H1 (cell line): ENCODE measurements at regions not wholly inside any gene's neighbourhood (a gene's known extent, or its start where the extent isn't known, plus 50 kb on each side); places are given as distances from the start of the nearest gene placed in this dataset.
"Not testable (repeated sequence)": the region's sequence is repeated elsewhere in the genome, so short reads cannot be mapped to it uniquely, and the experiment has no call there.

ENCODE experiments used
- CTCF ChIA-PET: fragments of 300-600 bp; sonication (Branson Sonifier 250); formaldehyde crosslinking; loops from one replicate; lab custom pipeline; 2021; ENCODE audit not compliant: partially characterized antibody; lab: Charles Lee
- POLR2A ChIA-PET: fragments of 300-600 bp; sonication (Branson Sonifier 250); formaldehyde crosslinking; loops from one replicate; lab custom pipeline; 2021; ENCODE audit warnings: inconsistent platforms; ENCODE audit not compliant: partially characterized antibody; lab: Charles Lee
- DNase-seq, 2 experiments: peaks; one replicate each; pipeline versions ENCODE4 v3.0.0 to v3.0.0-alpha.2; 2010 to 2022; ENCODE audit warnings: low spot score in 2 of 2, low read depth in 1 of 2, mixed read lengths in 1 of 2
- FAIRE-seq: peaks from 2 replicates; lab custom pipeline; 2011; peaks lifted over from hg19 to GRCh38; lab: Jason Lieb, UNC
- H2AFZ ChIP-seq: 2 replicates; pipeline ENCODE4 v1.8.1; 2012; ENCODE audit warnings: low read length, inconsistent platforms
- H2AK5ac ChIP-seq: 2 replicates; pipeline ENCODE4 v1.6.1; 2013; ENCODE audit warnings: low read depth, low read length
- H2BK120ac ChIP-seq: replicated peaks from 2 replicates; pipeline ENCODE3; 2013; ENCODE audit warnings: low read depth, low read length, inconsistent platforms
- H2BK12ac ChIP-seq: 2 replicates; pipeline ENCODE4 v1.6.1; 2013; ENCODE audit warnings: low read depth, low read length
- H2BK15ac ChIP-seq: 2 replicates; pipeline ENCODE4 v1.6.1; 2013; ENCODE audit warnings: low read length
- H2BK20ac ChIP-seq: 2 replicates; pipeline ENCODE4 v1.6.1; 2013; ENCODE audit warnings: low read length
- H2BK5ac ChIP-seq: 2 replicates; pipeline ENCODE4 v1.6.1; 2013; ENCODE audit warnings: low read depth, low read length
- H3K14ac ChIP-seq: 2 replicates; pipeline ENCODE4 v1.6.1; 2013; ENCODE audit warnings: inconsistent platforms; ENCODE audit not compliant: insufficient read length
- H3K18ac ChIP-seq: 2 replicates; pipeline ENCODE4 v1.6.1; 2013; ENCODE audit warnings: low read length; ENCODE audit errors: extremely low read depth
- H3K23ac ChIP-seq: 2 replicates; pipeline ENCODE4 v1.6.1; 2013; ENCODE audit warnings: inconsistent platforms; ENCODE audit not compliant: insufficient read length
- H3K23me2 ChIP-seq: 2 replicates; pipeline ENCODE4 v1.6.1; 2013; ENCODE audit warnings: low read depth, low read length
- H3K27ac ChIP-seq: 2 replicates; pipeline ENCODE4 v1.6.1; 2011; ENCODE audit warnings: low read depth, low read length, inconsistent platforms
- H3K27me3 ChIP-seq, 4 experiments: replicated peaks in 1 of 4; 1 replicate in 1 of 4; 2 replicates in 3 of 4; pipeline versions ENCODE4 v1.6.1 to v1.8.1; 2011 to 2013; ENCODE audit warnings: low read length in 3 of 4, mild to moderate bottlenecking in 3 of 4, inconsistent platforms in 2 of 4, mixed read lengths in 2 of 4, moderate library complexity in 1 of 4; ENCODE audit not compliant: control insufficient read depth in 3 of 4, insufficient read depth in 3 of 4; ENCODE audit errors: extremely low read depth in 1 of 4
- H3K36me3 ChIP-seq, 4 experiments: 2 replicates each; pipeline versions ENCODE4 v1.6.1 to v1.8.1; 2011 to 2013; ENCODE audit warnings: mild to moderate bottlenecking in 4 of 4, low read length in 3 of 4, moderate library complexity in 2 of 4, control low read depth in 1 of 4, inconsistent platforms in 1 of 4; ENCODE audit not compliant: insufficient read depth in 4 of 4, control insufficient read depth in 2 of 4
- H3K4ac ChIP-seq: replicated peaks from 2 replicates; pipeline ENCODE3; 2013; ENCODE audit warnings: low read length, low read depth, mixed read lengths, inconsistent platforms; ENCODE audit not compliant: insufficient read length
- H3K4me1 ChIP-seq, 4 experiments: replicated peaks in 1 of 4; 1 replicate in 1 of 4; 2 replicates in 3 of 4; pipeline versions ENCODE4 v1.6.1 to v1.8.1; 2011 to 2013; ENCODE audit warnings: low read length in 3 of 4, inconsistent platforms in 2 of 4, mixed read lengths in 1 of 4; ENCODE audit not compliant: insufficient read depth in 4 of 4, control insufficient read depth in 3 of 4
- H3K4me2 ChIP-seq, 2 experiments: 2 replicates each; pipeline versions ENCODE4 v1.6.1 to v1.8.1; 2011 to 2013; ENCODE audit warnings: low read depth in 2 of 2, low read length in 2 of 2, control low read depth in 1 of 2, inconsistent platforms in 1 of 2, mild to moderate bottlenecking in 1 of 2; ENCODE audit not compliant: insufficient read depth in 1 of 2
- H3K4me3 ChIP-seq, 4 experiments: fragments of 200-600, 300-600 bp in 1 of 4; sonication (generic), shearing (Covaris generic), sonication (Bioruptor Twin) in 1 of 4; 2 replicates each; pipeline versions ENCODE4 v1.5.1 to v1.8.1; 2011 to 2016; ENCODE audit warnings: low read length in 4 of 4, low read depth in 3 of 4, control low read depth in 2 of 4, inconsistent platforms in 2 of 4, mild to moderate bottlenecking in 2 of 4, mixed read lengths in 1 of 4, moderate library complexity in 1 of 4; ENCODE audit not compliant: insufficient read depth in 2 of 4; ENCODE audit errors: extremely low read depth in 1 of 4
- H3K56ac ChIP-seq: replicated peaks from 2 replicates; pipeline ENCODE3; 2013; ENCODE audit warnings: low read depth, mild to moderate bottlenecking, mixed read lengths, low read length, inconsistent platforms; ENCODE audit not compliant: insufficient read length
- H3K79me1 ChIP-seq: 2 replicates; pipeline ENCODE4 v1.6.1; 2013; ENCODE audit warnings: low read depth, low read length, control low read depth
- H3K79me2 ChIP-seq, 2 experiments: 2 replicates each; pipeline versions ENCODE4 v1.6.1 to v1.8.1; 2012 to 2013; ENCODE audit warnings: low read length in 2 of 2, mild to moderate bottlenecking in 2 of 2, inconsistent platforms in 1 of 2; ENCODE audit not compliant: insufficient read depth in 2 of 2, control insufficient read depth in 1 of 2
- H3K9ac ChIP-seq, 4 experiments: replicated peaks in 1 of 4; 1 replicate in 1 of 4; 2 replicates in 3 of 4; pipeline versions ENCODE4 v1.6.1 to v1.8.1; 2011 to 2013; ENCODE audit warnings: low read depth in 3 of 4, low read length in 3 of 4, control low read depth in 2 of 4, mild to moderate bottlenecking in 2 of 4, moderate library complexity in 2 of 4, inconsistent platforms in 1 of 4; ENCODE audit errors: extremely low read depth in 1 of 4
- H3K9me3 ChIP-seq, 2 experiments: 2 replicates each; pipeline versions ENCODE4 v1.6.1 to v1.8.1; 2012 to 2013; ENCODE audit warnings: mild to moderate bottlenecking in 2 of 2, moderate library complexity in 2 of 2, control low read depth in 1 of 2, inconsistent platforms in 1 of 2, low read depth in 1 of 2, low read length in 1 of 2, mixed read lengths in 1 of 2; ENCODE audit not compliant: insufficient read depth in 2 of 2
- H4K20me1 ChIP-seq, 2 experiments: replicated peaks in 1 of 2; 2 replicates each; pipeline versions ENCODE3 to v1.8.1; 2011 to 2013; ENCODE audit warnings: inconsistent platforms in 2 of 2, low read length in 2 of 2, mild to moderate bottlenecking in 1 of 2; ENCODE audit not compliant: insufficient read depth in 2 of 2, control insufficient read depth in 1 of 2
- H4K5ac ChIP-seq: 2 replicates; pipeline ENCODE4 v1.6.1; 2013; ENCODE audit warnings: low read length, low read depth, mixed read lengths, inconsistent platforms; ENCODE audit not compliant: insufficient read length
- H4K8ac ChIP-seq: 2 replicates; pipeline ENCODE4 v1.8.0; 2013; ENCODE audit warnings: mild to moderate bottlenecking, moderate library complexity, low read length, inconsistent platforms; ENCODE audit not compliant: insufficient read depth; ENCODE audit errors: extremely low read depth
- H4K91ac ChIP-seq: replicated peaks from 2 replicates; pipeline ENCODE3; 2013; ENCODE audit warnings: low read length, mixed read lengths, inconsistent platforms; ENCODE audit not compliant: insufficient read length
- WGBS, 2 experiments: shearing (Covaris generic) in 1 of 2; methylation state at CpG; one replicate each; pipeline versions ENCODE4 v1.1.6 to v1.1.7; 2013 to 2015; ENCODE audit warnings: low lambda C conversion rate in 2 of 2, mixed read lengths in 2 of 2, inconsistent platforms in 1 of 2, low coverage in 1 of 2, missing lambda C conversion rate in 1 of 2; ENCODE audit not compliant: insufficient replicate concordance in 2 of 2, insufficient coverage in 1 of 2, insufficient read length in 1 of 2; ENCODE audit errors: extremely low coverage in 1 of 2, missing lambda C conversion rate in 1 of 2; 5-methylcytosine and 5-hydroxymethylcytosine counted together

DNA sequence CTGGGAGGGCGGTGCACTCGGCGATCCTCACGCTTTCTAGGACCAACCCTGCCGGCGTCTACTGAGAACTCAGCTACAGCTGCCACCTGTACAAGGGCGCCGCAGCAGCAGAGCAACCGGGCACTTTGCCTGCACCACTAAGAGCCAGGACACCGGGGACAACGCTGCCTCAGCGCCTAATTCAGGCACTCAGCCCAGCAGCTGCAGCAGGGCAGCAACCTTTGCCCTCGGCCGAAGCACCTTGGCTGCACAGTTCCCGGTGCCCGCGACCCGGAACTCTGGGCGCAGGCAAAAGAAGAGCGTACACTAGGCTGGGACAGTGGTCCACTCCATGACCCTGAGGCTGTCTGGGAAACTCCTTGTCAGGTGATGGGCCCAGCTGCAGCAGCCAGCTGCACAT lies 85.7 kb downstream of the POTEB3 start:
- H4K91ac ChIP-seq, H4K20me1 ChIP-seq, H3K56ac ChIP-seq, H2BK5ac ChIP-seq, H2BK12ac ChIP-seq, H3K4me3 ChIP-seq, FAIRE-seq, H3K9ac ChIP-seq, H3K79me1 ChIP-seq, H2BK15ac ChIP-seq, H3K4me2 ChIP-seq, CTCF ChIA-PET, H3K9me3 ChIP-seq, H4K5ac ChIP-seq, H2BK120ac ChIP-seq, H3K27ac ChIP-seq, H3K36me3 ChIP-seq, H3K14ac ChIP-seq, H2BK20ac ChIP-seq, H3K27me3 ChIP-seq, H3K23me2 ChIP-seq, H3K4ac ChIP-seq, H3K18ac ChIP-seq, H2AFZ ChIP-seq, POLR2A ChIA-PET, DNase-seq, H4K8ac ChIP-seq, H3K23ac ChIP-seq, H3K4me1 ChIP-seq, H2AK5ac ChIP-seq, H3K79me2 ChIP-seq: not testable (repeated sequence)
- WGBS, 2 experiments, result no CpG with 5 or more reads among the region's 20 CpGs

DNA sequence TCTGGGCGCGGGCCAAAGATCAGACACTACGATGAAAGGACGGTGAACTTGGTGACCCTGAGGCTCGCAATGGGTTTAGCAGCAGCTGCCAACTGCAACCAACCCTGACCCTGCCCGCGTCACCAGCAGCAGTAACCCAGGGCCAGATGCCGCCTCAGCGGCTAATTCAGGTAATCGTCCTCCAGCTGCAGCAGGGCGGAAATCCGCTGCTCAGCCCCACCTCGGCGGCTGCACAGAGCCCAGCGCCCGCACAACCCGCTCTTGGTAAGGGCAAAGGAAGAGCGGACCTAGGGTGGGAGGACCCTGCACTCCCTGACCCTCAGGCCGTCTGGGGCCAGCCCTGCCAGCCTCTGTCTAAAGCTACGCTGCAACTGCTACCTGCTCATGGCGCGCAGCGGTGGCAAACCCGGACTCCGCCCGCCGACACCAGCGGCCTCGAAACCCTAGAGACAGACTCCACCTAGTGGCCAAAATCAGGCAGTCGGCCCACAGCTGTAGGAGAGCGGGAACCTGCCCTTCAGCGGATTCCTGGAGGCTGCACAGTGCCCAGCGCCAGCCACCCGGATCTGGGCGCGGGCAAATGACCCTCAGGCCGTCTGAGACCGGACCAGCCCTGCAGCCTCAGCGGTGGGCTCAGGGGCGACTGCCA lies 87.5 kb downstream of the POTEB3 start:
- H3K23me2 ChIP-seq, H4K8ac ChIP-seq, H4K91ac ChIP-seq, H2AK5ac ChIP-seq, H2BK12ac ChIP-seq, H3K14ac ChIP-seq, H3K36me3 ChIP-seq, H3K9me3 ChIP-seq, H3K27me3 ChIP-seq, H2AFZ ChIP-seq, H3K79me2 ChIP-seq, H2BK20ac ChIP-seq, H2BK5ac ChIP-seq, H3K4me2 ChIP-seq, H4K20me1 ChIP-seq, H3K79me1 ChIP-seq, H4K5ac ChIP-seq, H3K18ac ChIP-seq, H2BK15ac ChIP-seq, H3K23ac ChIP-seq, FAIRE-seq, H3K27ac ChIP-seq, H2BK120ac ChIP-seq, H3K4ac ChIP-seq, H3K56ac ChIP-seq, DNase-seq, H3K9ac ChIP-seq, H3K4me3 ChIP-seq, CTCF ChIA-PET, H3K4me1 ChIP-seq, POLR2A ChIA-PET: not testable (repeated sequence)
- WGBS, 2 experiments, result no CpG with 5 or more reads among the region's 40 CpGs
